ENCODE measurements at regions not wholly inside any gene's neighbourhood (a gene's known extent, or its start where the extent isn't known, plus 50 kb on each side); places are given as distances from the start of the nearest gene placed in this dataset.

DNA sequence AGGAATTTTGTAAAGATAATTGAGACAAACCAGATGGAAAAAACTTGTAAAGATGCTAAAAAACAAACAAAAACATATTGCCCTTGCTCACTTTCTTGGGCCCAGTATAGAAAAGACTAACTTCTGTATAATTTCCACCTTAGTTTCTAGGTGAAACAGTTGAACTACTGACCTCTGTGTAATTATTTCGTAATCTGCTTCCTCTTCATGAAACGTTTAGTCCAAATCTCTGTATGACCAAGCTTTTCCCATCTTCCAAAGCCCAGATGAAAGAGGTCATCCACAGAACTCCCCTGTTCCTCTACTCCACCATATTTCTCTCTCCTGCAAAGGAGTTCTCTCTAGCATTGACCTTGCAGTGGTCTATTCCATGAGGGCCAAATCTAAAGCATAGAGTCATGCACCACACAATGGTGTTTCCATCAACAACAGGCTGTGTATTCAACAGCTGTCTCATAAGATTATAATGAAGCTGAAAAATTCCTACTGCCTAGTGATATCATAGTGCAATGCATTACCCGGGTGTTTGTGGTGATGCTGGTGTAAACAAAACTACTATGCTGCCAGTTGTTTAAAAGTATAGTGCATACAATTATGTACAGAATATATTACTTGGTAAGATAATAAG lies 647.6 kb downstream of the TNS3 start:
- DNase-seq (ENCODE audit: low read depth, low spot score) = no peak
- ChIA-PET POLR2A (no interaction called here), CTCF (interaction anchor here (1.0 to 1.7 kb wide), 3 partner anchors 320 to 1012 kb away, joined by 3 to 5 read pairs (median 4); no protein-coding TSS in a partner anchor)
- TF ChIP-seq, protein P1, sequence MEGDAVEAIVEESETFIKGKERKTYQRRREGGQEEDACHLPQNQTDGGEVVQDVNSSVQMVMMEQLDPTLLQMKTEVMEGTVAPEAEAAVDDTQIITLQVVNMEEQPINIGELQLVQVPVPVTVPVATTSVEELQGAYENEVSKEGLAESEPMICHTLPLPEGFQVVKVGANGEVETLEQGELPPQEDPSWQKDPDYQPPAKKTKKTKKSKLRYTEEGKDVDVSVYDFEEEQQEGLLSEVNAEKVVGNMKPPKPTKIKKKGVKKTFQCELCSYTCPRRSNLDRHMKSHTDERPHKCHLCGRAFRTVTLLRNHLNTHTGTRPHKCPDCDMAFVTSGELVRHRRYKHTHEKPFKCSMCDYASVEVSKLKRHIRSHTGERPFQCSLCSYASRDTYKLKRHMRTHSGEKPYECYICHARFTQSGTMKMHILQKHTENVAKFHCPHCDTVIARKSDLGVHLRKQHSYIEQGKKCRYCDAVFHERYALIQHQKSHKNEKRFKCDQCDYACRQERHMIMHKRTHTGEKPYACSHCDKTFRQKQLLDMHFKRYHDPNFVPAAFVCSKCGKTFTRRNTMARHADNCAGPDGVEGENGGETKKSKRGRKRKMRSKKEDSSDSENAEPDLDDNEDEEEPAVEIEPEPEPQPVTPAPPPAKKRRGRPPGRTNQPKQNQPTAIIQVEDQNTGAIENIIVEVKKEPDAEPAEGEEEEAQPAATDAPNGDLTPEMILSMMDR (IDR thresholded peaks at IDR 0.05; ENCODE audit: insufficient read depth, low read length, missing control alignments) = no peak
- no peak overlapping the region for H3K4me3 ChIP-seq (ENCODE audit: low read depth, low read length)

DNA sequence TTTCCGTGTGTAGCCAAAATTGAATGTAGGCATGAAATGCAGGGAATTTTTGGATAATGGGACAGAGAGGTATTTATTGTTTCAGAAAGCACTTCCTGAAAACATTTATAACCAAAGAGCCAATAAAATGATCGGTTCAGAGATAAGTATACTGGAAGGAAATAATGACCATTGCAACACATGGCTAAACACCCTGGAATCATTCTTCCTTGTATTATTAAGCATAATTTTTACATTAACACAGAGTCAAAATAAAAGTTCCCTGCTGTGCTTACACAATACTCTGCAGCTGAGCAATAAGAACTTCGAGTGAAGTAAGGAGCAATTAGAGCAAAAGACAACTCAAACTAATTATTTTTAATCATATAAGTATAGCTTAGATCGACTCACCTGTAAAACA lies 648.3 kb downstream of the TNS3 start:
- H3K4me3 ChIP-seq (ENCODE audit: low read depth, low read length) = no peak overlapping the region
- ChIA-PET POLR2A (interaction anchor here (0.7 kb wide), 1 partner anchor 24 kb away, joined by 3 read pairs; no protein-coding TSS in a partner anchor), CTCF (interaction anchor here (1.0 to 1.7 kb wide), 6 partner anchors 8 to 1011 kb away, joined by 3 to 5 read pairs (median 3); no protein-coding TSS in a partner anchor)
- TF ChIP-seq, protein P1 (IDR thresholded peaks at IDR 0.05; ENCODE audit: insufficient read depth, low read length, missing control alignments) = no peak
- DNase-seq (ENCODE audit: low read depth, low spot score) = no peak

DNA sequence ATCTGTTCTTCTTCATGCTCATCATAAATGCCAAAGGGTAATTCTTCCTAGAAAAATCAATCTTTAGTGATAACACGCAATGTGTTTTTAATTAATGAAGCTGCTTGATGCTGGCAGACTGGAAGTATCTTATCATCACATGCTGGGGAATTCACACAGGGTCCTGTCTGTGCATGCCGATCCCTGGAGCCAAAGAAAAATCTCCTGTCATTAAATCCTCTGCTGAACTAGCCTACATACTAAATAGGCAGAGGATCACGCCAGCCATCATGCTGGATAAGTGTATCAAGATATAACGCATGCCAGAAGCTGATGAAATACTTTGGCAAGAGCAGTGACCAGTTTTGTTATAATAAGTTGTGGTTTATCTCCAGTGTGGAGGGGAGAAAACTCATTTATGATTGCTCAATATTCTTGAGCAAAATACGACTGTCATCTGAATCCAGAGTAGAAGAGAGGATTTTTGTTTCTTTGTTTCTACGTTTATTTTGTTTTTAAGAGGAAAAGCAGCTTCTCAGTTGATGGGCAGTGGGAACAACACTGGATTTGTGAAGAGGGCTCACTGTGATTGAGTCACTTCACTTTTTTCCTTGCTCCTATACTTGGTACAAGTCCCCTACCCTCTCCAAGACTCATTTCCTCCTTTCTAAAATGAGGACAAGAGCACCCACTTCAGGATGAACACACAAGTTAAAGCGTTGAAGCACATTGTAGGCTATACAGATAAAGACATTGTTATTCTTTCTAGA lies 649.1 kb downstream of the TNS3 start:
- H3K4me3 ChIP-seq (ENCODE audit: low read depth, low read length) = no peak overlapping the region
- ChIA-PET POLR2A (interaction anchor here (0.5 to 0.7 kb wide), 3 partner anchors 23 to 121 kb away, joined by 3 to 4 read pairs (median 3); no protein-coding TSS in a partner anchor), CTCF (interaction anchor here (1.0 to 1.7 kb wide), 7 partner anchors 9 to 1014 kb away, joined by 3 to 5 read pairs (median 3); no protein-coding TSS in a partner anchor)
- peak; percentile 96 for DNase-seq (ENCODE audit: low read depth, low spot score)
- TF ChIP-seq, protein P1 (IDR thresholded peaks at IDR 0.05; ENCODE audit: insufficient read depth, low read length, missing control alignments) = peak; percentile 26

DNA sequence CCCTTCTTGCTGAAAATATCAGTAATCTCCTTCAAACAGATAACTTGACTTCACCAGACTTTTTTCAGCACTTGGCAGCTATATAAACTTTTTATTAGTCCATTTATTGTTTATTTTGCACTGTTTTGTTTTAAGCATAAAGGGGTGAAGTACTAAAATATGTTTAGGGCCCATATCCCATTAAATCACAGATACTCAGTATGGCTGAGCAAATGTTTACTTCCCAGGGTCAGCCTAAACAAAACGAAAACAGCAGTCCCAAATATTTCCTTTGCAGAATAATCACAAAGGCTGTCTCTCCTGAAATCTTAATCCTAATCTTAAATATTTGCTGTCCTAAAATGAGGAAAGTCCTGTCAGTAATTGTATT lies 649.6 kb downstream of the TNS3 start:
- POLR2A ChIA-PET = no interaction called here
- TF ChIP-seq, protein P1 (IDR thresholded peaks at IDR 0.05; ENCODE audit: insufficient read depth, low read length, missing control alignments) = no peak
- no peak overlapping the region for H3K4me3 ChIP-seq (ENCODE audit: low read depth, low read length)
- no peak for DNase-seq (ENCODE audit: low read depth, low spot score)
- CTCF ChIA-PET = interaction anchor here (1.1 to 1.4 kb wide), 3 partner anchors 10 to 1014 kb away, joined by 3 read pairs; no protein-coding TSS in a partner anchor

DNA sequence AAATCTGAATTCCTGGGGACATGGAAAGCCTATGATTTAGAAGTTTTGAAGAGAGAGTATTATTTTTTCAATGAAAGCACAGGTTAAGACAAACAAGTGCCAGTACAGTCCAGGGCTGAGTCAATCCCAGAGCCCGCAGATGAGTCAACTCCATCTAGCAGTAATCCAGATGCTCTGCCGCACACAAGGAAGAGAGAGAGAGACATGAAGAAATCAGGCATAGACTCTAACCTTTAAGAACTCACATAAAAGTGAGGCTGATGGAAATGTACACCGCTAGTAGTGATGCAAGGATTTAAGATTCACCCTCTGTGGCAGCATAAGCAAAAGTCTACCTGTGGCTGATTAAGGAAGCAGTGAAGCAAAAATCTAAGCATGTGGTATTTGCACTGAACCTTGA lies 651.5 kb downstream of the TNS3 start:
- TF ChIP-seq, protein P1 (IDR thresholded peaks at IDR 0.05; ENCODE audit: insufficient read depth, low read length, missing control alignments) = no peak
- CTCF ChIA-PET = interaction anchor here (1.0 kb wide), 1 partner anchor 13 kb away, joined by 5 read pairs; no protein-coding TSS in a partner anchor
- DNase-seq (ENCODE audit: low read depth, low spot score) = peak; percentile 87
- no peak overlapping the region for H3K4me3 ChIP-seq (ENCODE audit: low read depth, low read length)
- POLR2A ChIA-PET = no interaction called here

DNA sequence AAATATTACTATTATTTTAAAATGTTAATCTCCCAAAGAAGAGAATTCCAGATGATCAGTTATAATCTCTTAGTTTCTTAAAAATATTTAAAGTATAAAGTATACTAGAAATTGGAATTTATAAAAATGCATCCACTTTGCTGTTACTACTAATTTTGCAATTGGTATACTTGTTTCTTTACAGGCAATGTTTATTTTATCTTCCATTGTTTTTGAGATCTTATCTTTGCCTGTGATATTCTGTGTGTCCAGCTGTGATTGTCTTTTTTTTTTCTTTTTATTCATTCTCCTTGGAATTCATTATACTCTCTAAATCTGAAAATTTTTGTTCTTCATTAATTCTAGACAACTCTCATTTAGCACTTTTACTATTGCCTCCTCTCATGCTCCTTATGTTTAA lies 652.6 kb downstream of the TNS3 start:
- ChIA-PET POLR2A (no interaction called here), CTCF (interaction anchor here (1.0 kb wide), 1 partner anchor 12 kb away, joined by 5 read pairs; no protein-coding TSS in a partner anchor)
- no peak overlapping the region for H3K4me3 ChIP-seq (ENCODE audit: low read depth, low read length)
- TF ChIP-seq, protein P1 (IDR thresholded peaks at IDR 0.05; ENCODE audit: insufficient read depth, low read length, missing control alignments) = no peak
- no peak for DNase-seq (ENCODE audit: low read depth, low spot score)

Measured in AG04449 (cell line).